ENCODE measurements at regions not wholly inside any gene's neighbourhood (a gene's known extent, or its start where the extent isn't known, plus 50 kb on each side); places are given as distances from the start of the nearest gene placed in this dataset.

DNA sequence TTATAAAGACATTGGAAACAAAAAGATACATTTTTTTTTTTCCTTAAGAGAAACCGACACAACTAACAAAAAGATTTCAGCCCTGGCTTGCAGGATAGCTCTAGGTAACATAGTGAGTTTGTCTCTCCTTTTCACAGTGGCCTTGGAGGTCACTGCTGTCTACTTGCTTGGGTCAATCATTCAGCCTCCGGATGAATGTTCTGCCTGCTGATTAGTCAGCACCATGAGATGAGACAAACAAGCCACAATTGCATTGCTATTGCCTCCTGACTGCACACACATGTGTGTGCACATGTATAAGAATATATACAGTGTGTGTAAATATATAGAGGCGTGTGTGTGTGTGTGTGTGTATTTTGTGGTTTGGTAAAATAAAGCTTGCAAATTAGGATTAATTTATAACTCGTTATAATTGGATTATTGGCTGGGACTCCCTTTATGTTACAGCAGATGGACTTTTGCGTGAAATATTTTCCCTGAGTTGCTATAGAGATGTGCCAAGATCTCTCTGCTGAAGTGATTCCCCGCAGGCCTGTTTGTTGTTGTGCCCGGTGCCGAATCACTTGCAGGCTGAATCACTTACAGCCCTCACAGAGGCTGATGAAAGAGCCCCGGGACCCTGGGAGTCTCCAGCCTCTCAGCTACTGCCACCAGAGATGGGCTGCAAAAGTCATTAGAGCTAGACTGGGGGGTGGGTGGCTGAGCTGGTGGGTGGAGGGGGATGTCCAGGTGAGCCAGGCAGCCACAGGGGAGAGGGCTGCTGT is 161.2 kb downstream of the FGF18 start:
- peak; percentile 57 for DNase-seq

DNA sequence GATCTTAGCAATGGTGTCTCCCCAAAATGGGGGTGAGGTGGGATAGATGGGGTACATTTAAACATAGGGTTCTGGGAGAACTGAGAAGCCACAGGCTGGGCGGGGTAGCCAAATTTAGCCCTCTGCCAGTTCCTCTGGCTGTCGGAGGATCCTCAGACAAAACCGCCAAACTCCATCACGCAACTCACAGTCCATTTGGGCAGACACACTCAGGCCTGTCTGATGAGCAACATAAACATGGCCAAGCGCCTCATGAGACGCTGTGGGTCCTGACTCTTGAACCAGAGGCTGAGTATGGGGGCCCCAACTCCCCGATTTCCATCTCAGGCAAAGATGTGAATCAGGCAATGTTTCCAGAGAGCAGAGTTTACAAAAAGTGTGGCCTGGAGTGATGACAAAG is 162.3 kb downstream of the FGF18 start:
- DNase-seq: no peak

DNA sequence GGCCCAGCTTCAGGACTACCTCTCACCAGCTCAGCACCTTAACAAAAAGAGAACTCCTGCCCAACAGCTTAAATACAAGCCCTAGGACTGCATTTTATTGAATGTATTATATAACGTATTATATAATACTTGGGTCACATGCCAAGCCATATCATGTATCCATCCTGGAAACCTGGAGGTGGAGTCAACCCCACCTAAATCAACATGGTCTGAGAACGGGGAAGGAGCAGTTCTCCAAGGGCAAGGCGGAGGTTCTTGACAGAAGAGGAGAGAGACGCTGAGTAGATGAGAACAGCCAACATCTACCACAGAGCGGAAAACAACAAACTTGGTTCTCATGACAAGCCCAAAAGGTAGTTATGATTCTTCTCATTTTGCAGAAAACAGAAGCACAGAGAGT is 163.4 kb downstream of the FGF18 start:
- DNase-seq: no peak

DNA sequence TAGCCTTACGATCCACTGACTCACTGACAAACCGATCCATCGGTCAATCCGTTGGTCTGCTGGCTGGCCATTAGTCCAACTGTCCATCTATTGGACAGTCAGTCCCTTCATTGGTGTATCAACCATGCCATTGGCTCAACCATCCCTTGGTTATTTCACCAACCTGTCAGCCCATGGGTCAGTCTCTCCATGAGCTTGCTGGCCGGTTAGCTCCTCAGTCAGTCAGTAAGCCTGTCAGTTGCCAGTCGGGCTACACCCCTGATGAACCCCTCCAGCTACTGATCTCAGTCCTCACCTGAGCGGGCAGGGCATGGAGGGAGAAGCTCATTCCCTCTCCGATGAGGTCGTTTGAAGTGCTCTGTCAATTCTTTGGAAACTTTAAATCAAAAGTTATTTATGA is 166.5 kb downstream of the FGF18 start:
- no peak for DNase-seq

DNA sequence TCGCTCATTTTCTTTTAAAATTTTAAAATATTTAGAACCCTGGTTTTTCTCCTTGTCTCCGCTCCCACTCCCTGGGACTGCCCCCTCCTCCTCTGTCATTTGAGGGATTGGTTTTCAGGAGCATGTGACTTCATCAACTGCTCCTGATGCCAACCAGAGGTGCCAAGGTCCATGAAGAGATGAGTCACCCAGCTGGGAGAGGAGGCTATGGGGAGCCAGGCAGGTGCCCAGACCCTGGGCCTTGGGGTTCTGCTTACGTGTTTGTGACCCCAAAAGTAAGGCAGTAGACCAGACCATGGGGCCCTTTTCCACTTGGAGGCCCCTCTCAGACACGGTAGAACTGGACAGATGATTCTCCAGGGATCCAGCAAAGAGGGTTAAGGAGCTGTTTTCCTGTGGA is 167.0 kb downstream of the FGF18 start:
- DNase-seq: no peak

DNA sequence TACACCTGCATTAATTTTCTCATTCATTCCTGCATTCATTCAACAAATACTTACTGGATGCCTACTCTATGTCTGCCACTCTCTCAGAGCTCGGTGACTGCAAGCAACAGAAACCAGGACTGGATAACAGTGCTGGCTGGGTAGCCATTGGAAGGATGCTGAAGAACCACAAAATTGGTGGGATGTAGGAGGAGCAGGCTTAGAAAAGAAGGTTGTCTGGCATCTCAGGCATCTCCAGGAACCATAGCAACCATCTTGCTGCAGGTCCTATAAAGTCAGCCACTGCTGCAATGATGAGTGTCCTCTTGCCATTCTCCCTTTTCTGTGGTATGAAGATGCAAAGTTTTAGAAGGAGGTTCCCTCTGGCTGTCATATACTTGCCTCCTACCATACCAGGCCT is 168.6 kb downstream of the FGF18 start:
- no peak for DNase-seq

DNA sequence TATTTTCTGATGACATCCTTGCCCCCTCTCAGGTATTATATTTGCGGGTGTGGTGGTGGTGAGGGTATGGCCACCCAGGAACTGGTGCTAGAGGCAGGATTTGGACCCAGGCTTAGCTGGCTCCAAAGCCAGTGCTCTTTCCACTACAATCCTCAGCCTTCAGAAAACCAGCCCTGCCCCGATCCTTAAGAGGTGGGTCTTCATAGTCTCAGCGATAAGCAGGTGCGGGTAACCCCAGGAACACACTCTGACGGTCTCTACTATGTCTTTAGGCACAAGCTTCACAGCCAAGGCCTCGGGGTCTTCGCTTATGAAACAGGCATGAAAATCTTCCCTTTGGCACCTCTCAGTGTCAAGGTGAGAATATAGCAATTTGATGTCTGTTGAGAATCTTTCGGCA is 169.3 kb downstream of the FGF18 start:
- no peak for DNase-seq

DNA sequence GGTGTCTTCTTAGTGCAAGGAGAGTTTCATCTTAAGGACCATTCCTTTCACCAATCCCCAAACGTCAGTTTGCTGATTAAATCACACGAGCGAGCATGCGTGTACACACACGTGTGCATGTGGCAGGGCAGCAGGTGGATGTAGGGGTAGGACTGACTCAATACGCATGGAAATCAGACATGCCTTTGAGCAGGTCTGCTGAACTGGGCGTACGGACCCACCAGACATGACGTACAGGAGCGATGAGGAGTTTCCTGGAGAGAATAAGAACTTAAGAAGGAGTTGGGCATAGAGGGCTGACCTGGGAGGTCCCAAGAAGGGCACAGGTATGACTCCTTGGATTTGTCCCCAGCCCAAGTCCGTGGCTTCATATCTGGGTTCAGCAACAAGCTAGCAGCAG is 170.0 kb downstream of the FGF18 start:
- no peak for DNase-seq

DNA sequence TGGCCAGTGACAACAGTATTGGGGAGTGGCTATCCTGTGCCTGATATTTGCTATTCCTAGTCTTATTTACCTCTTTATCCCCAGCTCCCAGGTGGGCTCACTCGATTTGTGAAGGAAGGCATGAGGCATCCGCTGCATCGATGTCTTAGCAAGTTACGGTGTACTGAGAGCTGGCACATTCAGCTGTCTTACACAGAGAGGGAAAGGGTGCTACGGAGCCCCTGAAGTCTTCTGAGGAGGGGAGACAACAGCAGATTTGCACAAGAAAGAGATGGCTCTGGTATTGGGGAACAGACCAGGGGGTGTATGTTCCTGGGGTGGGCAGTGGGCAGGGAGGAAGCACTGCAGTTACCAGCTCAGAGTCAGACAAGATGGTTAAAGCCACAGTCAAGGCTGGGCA is 172.6 kb downstream of the FGF18 start:
- no peak for DNase-seq

DNA sequence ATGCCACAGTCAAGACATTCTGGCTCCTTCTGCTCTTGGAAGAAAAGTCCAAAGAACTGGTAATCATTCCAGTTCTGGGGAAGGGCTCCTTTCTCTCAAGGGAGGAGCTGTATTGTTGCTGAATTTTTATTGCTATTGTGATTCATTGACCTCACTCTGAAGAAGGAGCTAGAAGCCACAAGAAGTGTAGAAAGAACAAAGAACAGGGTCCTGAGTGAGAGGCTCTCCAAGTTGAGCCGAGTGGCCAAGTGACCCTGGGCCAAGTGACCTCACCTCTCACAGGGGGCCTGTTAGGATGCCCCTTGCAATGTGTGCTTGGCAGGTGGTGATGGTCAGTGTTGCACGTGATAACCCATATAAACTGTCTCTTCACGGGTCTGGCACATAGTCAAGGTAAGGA is 173.3 kb downstream of the FGF18 start:
- peak; percentile 47 for DNase-seq

DNA sequence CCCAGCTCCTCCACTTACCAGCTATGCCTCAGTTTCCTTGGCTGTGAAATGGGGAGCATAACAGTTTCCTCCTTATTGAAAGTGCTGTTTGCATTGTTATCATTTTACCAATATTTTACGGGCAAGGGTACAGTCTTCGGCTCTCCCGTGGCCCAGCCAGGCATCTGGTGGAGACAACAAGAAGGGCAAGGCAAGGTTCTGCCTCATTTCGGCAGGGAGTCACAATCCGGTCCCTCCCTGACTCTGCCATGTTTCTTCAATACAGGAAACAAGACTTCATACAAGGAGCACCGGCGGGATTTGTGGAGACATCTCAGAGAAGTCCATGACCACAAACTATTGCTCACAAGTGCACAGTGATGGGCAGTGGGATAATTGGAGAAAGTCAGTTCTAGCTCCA is 174.0 kb downstream of the FGF18 start:
- no peak for DNase-seq

DNA sequence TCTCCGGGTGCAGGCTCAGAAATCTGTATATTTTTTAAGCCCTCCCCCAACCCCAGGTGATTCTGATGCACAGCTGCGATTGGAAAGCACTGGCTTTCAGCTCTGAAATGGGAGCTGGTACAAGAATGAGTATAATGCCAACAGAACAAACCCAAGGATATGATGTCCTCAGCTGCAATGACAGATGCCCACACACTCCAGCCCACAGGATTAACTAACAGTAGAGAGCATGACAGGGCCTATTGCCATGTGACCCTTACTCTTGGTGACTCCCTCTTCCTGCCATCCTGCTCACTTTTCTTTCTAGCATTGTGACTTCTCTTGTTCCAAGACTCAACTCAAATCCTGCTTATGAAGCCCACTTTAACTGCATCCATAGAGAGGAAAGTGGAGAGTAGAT is 174.5 kb downstream of the FGF18 start:
- DNase-seq: no peak

DNA sequence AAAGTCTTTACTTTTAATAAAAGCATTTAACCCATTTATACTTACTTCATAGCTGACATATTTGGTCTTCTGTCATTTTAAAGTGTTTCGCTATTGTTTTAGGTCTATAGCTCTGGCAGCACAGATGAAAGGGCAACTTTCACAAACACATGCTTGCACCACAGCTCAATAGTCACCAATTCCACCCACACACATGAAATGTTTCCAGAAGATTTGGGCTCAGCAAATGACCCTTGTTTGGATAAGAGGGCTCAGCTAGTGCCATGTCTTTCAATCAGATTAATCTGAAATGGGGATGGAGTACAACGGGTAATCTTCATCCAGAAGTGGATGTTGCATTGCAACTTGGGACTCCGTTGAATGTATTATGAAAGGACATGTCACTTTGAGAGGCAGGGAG is 176.0 kb downstream of the FGF18 start:
- no peak for DNase-seq

DNA sequence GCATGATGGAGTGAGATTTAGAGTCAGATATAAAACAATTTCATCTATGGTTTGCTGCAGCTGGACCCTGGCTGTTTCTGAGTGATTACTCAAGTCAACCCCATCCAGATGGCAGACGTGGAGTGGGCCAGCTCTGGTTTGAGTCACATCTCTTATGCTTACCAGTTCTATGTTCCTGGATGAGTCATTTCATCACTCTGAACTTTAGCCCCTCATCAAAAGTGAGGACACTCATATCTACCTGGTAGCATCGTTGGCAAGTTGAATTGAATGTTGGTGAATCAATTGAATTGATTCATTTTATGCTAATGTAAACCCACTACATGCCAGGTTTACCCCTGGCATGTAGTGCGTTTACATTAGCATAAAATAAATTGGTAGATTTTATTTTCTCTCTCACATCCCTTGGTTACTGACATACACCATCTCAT is 176.4 kb downstream of the FGF18 start:
- DNase-seq: peak; percentile 77

DNA sequence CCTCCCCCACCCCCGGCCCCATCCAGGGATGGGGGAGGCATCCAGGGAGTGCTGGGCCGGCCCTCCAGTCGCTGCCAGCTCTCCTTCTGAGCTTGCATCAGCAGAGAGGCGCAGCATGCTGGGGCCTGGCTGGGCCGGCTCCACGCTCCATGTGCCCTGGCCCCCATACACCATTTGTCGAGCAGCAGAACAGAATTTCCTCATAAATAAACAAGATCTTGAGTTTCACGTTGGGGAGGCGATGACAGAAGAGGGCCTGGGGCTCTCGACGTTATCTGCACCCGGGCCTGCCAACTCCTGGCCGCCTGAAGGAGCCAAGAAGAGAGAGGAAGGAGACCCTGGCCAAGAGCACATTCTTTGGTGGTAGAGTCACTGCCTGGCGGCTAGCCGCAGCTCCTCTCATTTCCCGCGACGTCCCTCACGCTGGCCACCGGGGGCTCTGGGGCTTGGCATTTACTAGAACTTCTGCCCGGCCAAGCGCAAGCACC is 177.0 kb downstream of the FGF18 start:
- DNase-seq: peak; percentile 87

DNA sequence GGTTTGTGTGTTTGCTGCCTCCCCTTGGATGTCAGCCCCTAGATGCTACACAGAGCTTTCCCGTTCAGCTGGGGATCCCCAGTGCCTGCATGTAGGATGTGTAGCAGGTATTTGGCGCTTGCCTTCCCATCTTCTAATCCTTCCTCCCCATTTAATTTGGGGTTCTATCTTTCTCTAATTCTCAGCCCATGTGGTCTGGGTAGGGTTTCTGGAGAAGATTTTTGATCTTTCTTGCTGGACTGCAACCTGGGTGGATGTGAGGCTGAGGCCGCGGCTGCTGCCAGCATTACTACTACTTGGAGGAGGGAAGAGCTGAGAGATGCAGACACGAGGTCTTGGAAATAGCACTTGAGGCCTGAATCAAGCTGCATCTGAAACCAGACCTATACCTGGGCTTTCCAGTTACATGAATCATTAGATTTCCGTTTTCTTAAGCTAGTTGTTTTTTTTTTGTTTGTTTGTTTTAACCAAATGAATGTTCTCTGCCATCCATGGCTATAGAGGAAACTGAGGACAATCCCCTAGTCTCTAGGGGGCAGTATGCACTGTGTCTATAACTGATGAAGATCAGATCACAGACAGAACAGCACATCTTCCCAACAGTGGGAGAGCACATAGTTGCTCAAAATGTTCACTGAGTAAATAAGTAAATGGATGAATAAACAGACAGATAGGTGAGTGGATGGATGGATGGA is 178.6 kb downstream of the FGF18 start:
- no peak for DNase-seq

DNA sequence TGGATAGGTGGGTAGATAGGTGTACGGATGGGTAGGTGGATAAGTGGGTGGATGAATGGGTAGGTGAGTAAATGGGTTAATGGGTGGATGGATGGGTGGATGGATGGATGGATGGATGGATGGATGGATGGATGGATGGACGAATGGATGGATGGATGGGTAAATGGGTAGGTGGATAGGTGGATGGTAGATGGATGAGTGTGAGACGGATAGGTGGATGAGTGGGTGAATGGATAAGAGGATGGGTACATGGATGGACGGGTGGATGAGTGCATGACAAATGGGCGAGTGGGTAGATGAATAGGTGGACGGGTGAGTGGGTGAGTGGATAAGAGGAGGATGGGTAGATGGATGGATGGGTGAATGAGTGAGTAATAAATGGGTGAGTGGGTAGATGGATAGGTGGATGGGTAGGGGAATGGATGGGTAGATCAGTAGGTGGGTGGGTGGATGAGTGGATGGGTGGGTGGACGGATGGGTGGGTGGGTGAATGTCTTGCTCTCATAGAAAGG is 179.2 kb downstream of the FGF18 start:
- DNase-seq: no peak

DNA sequence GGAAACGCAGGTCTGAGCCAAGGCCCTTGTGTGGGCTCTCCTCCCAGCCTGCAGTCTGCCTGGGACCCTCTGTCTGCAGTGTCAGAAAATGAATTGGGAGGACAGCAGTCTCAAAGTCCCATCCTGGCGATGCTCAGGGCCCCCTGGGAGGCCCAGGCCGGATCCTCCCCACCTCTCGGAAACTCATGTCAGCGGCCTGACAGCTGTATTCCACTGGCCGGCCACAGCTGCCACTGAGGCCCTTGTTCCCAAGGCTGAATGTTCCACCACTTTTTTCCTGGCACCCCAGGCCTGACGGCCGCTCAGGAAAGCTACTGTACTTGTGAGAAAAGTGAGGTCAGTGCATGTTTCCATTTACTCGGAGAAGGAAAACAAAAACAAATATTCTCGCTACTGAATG is 180.0 kb downstream of the FGF18 start:
- DNase-seq: no peak

DNA sequence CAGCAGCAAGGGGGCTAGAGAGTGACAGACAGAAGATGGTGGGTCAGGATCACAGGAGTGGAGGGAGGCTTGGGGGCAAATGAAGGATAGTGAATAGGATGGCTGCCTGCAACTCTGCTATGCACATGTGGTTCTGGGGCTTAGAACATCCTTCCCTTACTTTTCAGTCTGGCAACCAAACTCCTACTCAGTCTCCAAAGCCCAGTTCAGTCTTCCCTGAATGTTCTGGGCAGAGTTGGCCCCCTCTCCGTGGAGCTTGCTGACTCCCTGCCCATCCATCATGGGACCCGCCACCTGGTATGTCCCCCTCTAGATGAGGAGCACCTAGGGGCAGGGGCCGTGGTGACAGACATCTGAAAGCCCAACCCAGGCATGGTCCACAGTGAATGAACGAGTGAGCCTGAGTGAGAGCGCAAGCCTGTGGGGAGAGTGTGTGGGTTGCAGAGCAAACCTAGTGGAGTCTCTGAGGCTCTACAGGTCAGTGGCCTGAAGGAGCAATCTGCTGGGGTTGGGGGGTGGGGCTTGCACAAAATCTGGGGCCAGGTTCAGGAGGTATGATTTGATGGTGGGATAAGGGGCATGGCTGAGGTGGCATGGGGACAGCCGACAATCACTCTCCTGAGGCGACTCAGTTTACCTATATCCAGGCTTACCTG is 180.6 kb downstream of the FGF18 start:
- DNase-seq: no peak

DNA sequence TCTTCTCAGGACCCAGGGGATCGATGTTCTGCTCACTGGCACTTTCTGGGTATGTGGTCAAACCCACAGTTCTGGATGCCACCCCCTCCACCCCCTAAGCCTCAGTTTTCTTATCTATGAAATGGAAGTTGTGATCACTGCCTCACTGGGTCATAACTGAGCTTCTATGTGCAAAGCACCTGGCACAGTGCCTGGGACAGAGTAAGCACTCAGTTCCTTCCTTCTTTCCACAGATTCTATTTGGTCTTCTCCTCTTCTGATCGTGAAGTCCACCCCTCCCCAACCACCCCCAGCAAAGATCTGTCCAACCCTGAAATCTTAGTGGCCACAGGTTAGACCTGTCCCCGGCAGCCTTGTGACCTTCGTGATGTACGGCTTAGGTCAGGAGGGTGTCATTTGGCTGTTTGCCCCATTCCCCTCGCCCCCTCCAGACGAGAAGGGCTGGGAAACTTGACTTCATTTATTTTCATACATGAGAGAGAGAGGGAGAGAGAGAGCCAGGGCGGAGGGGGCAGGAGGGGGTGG is 181.4 kb downstream of the FGF18 start:
- peak; percentile 18 for DNase-seq

DNA sequence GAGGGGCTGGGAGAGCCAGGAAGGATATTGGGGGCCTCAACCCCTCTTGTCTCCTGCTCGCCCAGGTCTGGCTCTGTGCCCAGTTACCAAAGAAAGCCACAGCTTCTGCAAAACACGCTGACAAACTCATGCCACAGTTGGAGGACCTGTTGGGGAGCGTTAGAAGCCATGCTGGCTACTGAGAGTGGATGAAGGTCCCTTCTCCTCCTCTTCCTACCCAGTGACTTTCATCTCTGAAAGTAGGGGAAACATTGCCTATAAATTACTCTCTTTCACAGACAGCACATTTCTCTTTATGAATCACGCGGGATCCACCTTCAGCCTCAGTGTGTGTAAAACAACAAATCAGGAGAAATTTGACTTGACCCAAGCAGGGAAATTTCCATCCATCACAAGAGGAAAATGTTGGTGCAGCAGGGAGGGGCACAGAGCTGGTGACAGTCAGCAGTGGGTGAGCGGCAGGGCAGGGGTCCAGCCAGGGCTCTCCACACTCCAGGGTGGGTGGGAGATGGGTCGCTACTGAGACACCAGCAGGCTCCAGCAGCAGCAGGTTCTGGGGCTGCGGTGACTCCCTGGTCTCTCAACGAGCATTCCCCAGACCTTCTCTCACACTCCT is 181.9 kb downstream of the FGF18 start:
- DNase-seq: no peak

DNA sequence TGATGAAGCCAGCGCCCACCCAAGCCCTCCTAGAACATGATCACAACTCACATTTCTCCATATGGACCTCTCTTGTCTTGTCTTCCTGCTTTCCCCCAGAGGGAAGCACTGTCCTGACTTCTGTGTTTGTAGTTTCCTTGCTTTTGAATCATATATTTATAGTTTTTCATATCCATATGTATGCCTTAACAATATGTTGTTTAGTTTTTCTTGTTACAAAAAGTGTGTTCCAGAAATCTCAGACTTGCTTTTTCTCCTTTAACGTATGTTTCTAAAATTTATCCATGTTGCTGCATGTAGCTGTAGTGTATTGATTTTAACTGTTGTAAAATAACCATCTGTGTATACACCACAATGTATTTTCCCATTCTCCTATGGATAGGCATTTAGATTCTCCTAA is 182.0 kb upstream of the SMIM23 start:
- DNase-seq: no peak

DNA sequence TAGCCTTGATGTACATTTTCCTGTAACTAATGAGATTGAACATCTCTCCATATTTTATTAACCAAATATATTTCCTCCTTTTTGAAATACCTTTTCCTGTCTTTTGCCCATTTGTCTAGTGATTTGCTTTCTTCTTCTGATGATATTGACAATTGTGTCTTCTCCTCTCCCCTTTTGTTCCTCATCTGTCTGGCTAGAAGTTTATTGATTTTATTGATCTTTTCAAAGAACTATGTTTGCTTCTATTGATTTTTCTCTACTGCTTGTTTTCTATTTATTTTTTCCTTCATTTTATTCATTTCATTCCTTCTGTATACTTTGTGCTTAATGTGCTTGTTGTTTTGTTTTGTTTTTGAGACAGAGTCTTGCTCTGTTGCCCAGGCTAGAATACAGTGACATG is 181.4 kb upstream of the SMIM23 start:
- no peak for DNase-seq
